ENCODE measurements at regions not wholly inside any gene's neighbourhood (a gene's known extent, or its start where the extent isn't known, plus 50 kb on each side); places are given as distances from the start of the nearest gene placed in this dataset.

GRCh38 chr14:43579671-43580070 is 927.4 kb downstream of the FSCB start:
- ChIA-PET POLR2A (no interaction called here), CTCF (no interaction called here)
- Histone ChIP-seq H3K4me3 (ENCODE audit: low read depth, low read length) (no peak overlapping the region), H3K27ac (ENCODE audit: extremely low read depth, low read depth, low read length) (no peak overlapping the region), H3K4me1 (ENCODE audit: control insufficient read depth, insufficient read depth, low read length) (no peaks in the 10 kb centered on the region), H3K9me3 (ENCODE audit: control insufficient read depth, insufficient read depth, low read depth, low read length) (no peaks in the 10 kb centered on the region), H3K36me3 (ENCODE audit: control insufficient read depth in 2 of 2, insufficient read depth in 1 of 2, low read length in 2 of 2) (no peaks in the 10 kb centered on the region)
- TF ChIP-seq ZBTB49 (tag by site-specific recombination; IDR thresholded peaks at IDR 0.05; ENCODE audit: low read depth) (no peak), ZNF571 (tag by site-specific recombination; IDR thresholded peaks at IDR 0.05) (no peak), ZNF354C (tag by site-specific recombination; IDR thresholded peaks at IDR 0.05; ENCODE audit: borderline replicate concordance, low read depth) (no peak), ZNF112 (tag by site-specific recombination; IDR thresholded peaks at IDR 0.05) (no peak), ZNF48 (tag by site-specific recombination; IDR thresholded peaks at IDR 0.05) (no peak), ZNF184 (tag by site-specific recombination; IDR thresholded peaks at IDR 0.05) (no peak), BCL6B (tag by site-specific recombination; IDR thresholded peaks at IDR 0.05) (no peak), ZNF768 (tag by site-specific recombination; IDR thresholded peaks at IDR 0.05) (no peak), ZNF843 (tag by site-specific recombination; IDR thresholded peaks at IDR 0.05) (no peak), ZNF623 (tag by site-specific recombination; IDR thresholded peaks at IDR 0.05) (no peak), ZNF350 (tag by site-specific recombination; IDR thresholded peaks at IDR 0.05) (no peak), ZBTB26 (tag by site-specific recombination; optimal IDR thresholded peaks at IDR 0.05) (no peak), SCRT1 (tag by site-specific recombination; IDR thresholded peaks at IDR 0.05; ENCODE audit: borderline replicate concordance) (no peak), ZNF521 (tag by site-specific recombination; IDR thresholded peaks at IDR 0.05) (no peak), AEBP2 (tag by site-specific recombination; IDR thresholded peaks at IDR 0.05; ENCODE audit: borderline replicate concordance) (no peak)
- TF ChIP-seq, protein P1, sequence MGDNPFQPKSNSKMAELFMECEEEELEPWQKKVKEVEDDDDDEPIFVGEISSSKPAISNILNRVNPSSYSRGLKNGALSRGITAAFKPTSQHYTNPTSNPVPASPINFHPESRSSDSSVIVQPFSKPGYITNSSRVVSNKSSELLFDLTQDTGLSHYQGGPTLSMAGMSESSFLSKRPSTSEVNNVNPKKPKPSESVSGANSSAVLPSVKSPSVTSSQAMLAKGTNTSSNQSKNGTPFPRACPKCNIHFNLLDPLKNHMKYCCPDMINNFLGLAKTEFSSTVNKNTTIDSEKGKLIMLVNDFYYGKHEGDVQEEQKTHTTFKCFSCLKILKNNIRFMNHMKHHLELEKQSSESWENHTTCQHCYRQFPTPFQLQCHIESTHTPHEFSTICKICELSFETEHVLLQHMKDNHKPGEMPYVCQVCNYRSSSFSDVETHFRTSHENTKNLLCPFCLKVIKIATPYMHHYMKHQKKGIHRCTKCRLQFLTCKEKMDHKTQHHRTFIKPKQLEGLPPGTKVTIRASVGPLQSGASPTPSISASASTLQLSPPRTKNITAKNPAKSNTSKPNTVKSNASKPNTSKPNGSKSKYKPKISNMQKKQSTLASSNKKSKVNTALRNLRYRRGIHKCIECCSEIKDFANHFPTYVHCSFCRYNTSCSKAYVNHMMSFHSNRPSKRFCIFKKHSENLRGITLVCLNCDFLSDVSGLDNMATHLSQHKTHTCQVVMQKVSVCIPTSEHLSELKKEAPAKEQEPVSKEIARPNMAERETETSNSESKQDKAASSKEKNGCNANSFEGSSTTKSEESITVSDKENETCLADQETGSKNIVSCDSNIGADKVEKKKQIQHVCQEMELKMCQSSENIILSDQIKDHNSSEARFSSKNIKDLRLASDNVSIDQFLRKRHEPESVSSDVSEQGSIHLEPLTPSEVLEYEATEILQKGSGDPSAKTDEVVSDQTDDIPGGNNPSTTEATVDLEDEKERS (tag by site-specific recombination; IDR thresholded peaks at IDR 0.05) = no peak

- H3K36me3 ChIP-seq (ENCODE audit: control insufficient read depth in 2 of 2, insufficient read depth in 1 of 2, low read length in 2 of 2) = no peaks in the 10 kb centered on the region
- no peak for TF ChIP-seq ZBTB8A (tag by site-specific recombination; IDR thresholded peaks at IDR 0.05)
- no peak for TF ChIP-seq BCL11A (tag by site-specific recombination; IDR thresholded peaks at IDR 0.05; ENCODE audit: low read depth)
- TF ChIP-seq ZNF701 (tag by site-specific recombination; IDR thresholded peaks at IDR 0.05) = no peak
- TF ChIP-seq SP7 (tag by site-specific recombination; IDR thresholded peaks at IDR 0.05) = no peak
- TF ChIP-seq EGR2 (tag by site-specific recombination; IDR thresholded peaks at IDR 0.05; ENCODE audit: low read depth) = no peak
- TF ChIP-seq ZNF266 (tag by site-specific recombination; IDR thresholded peaks at IDR 0.05; ENCODE audit: low read depth) = no peak
- ChIA-PET CTCF (no interaction called here), POLR2A (no interaction called here)
- no peaks in the 10 kb centered on the region for H3K9me3 ChIP-seq (ENCODE audit: control insufficient read depth, insufficient read depth, low read depth, low read length)
- H3K4me1 ChIP-seq (ENCODE audit: control insufficient read depth, insufficient read depth, low read length) = no peaks in the 10 kb centered on the region
- H3K27ac ChIP-seq (ENCODE audit: extremely low read depth, low read depth, low read length) = no peak overlapping the region
- H3K4me3 ChIP-seq (ENCODE audit: low read depth, low read length) = no peak overlapping the region
Observed at GRCh38 chr14:43568022-43568421, 939.1 kb downstream of the FSCB start.

Data from HEK293 (cell line).